WTC11 (cell line): ENCODE measurements at regions not wholly inside any gene's neighbourhood (a gene's known extent, or its start where the extent isn't known, plus 50 kb on each side); places are given as distances from the start of the nearest gene placed in this dataset.

Experiments used
- ATAC-seq: fragments of 200-7000 bp; cut with Tn5 transposase; 2 replicates; pipeline ENCODE4 v1.10.0; 2021; ENCODE audit warnings: mild to moderate bottlenecking, moderate library complexity
- CTCF ChIA-PET: fragments of 300-600 bp; sonication (Branson Sonifier 250); formaldehyde crosslinking; loops from one replicate; lab custom pipeline; 2021; ENCODE audit warnings: antibody characterized with exemption; lab: Charles Lee
- POLR2A ChIA-PET: fragments of 350-600 bp; sonication (Branson Sonifier 250); formaldehyde crosslinking; loops from one replicate; lab custom pipeline; 2021; ENCODE audit warnings: antibody characterized with exemption; lab: Charles Lee
- DNase-seq: peaks from one replicate; pipeline ENCODE4 v3.0.0; 2021; ENCODE audit warnings: low spot score
- H3K27ac Mint-ChIP-seq: 2 replicates; pipeline ENCODE4 v1.8.0; 2021; ENCODE audit warnings: mixed read lengths
- H3K27me3 Mint-ChIP-seq: 2 replicates; pipeline ENCODE4 v1.8.0; 2021; ENCODE audit warnings: low read depth, mild to moderate bottlenecking, moderate library complexity, mixed read lengths
- H3K36me3 Mint-ChIP-seq: 2 replicates; pipeline ENCODE4 v1.8.0; 2021; ENCODE audit warnings: mixed read lengths
- H3K4me1 Mint-ChIP-seq: 2 replicates; pipeline ENCODE4 v1.8.0; 2022; ENCODE audit warnings: mixed read lengths
- H3K4me3 Mint-ChIP-seq: 2 replicates; pipeline ENCODE4 v1.8.0; 2021; ENCODE audit warnings: mild to moderate bottlenecking, moderate library complexity, mixed read lengths
- H3K9me3 Mint-ChIP-seq: 2 replicates; pipeline ENCODE4 v1.8.0; 2021; ENCODE audit warnings: mixed read lengths
- ATF2 ChIP-seq: sonication (generic); formaldehyde crosslinking; IDR thresholded peaks from 2 replicates; pipeline ENCODE4 v1.8.1; 2022; ENCODE audit warnings: low read depth, missing genetic modification reagents, borderline replicate concordance
- GTF2I ChIP-seq: fragments of 250-450 bp; sonication (Bioruptor Pico); conservative IDR thresholded peaks from 2 replicates; pipeline ENCODE4 v1.4.0; 2021; ENCODE audit warnings: mild to moderate bottlenecking
- JAZF1 ChIP-seq: fragments of 250-450 bp; sonication (Bioruptor Pico); IDR thresholded peaks from 2 replicates; pipeline ENCODE4 v1.9.0; 2021; ENCODE audit warnings: moderate library complexity, mild to moderate bottlenecking, inconsistent platforms
- MYBL2 ChIP-seq: sonication (generic); formaldehyde crosslinking; IDR thresholded peaks from 2 replicates; pipeline ENCODE4 v1.8.1; 2023; ENCODE audit warnings: mild to moderate bottlenecking, moderate library complexity, missing genetic modification reagents
- NFATC4 ChIP-seq: fragments of 250-450 bp; sonication (Bioruptor Pico); IDR thresholded peaks from 2 replicates; pipeline ENCODE4 v1.9.0; 2021; ENCODE audit warnings: mild to moderate bottlenecking
- OVOL2 ChIP-seq: fragments of 250-450 bp; sonication (Bioruptor Pico); IDR thresholded peaks from 2 replicates; pipeline ENCODE4 v1.9.0; 2021; ENCODE audit warnings: mild to moderate bottlenecking, borderline replicate concordance
- PRRX2 ChIP-seq: fragments of 250-450 bp; sonication (Bioruptor Pico); IDR thresholded peaks from 2 replicates; pipeline ENCODE4 v1.8.0; 2021; ENCODE audit warnings: mild to moderate bottlenecking
- RELA ChIP-seq: sonication (generic); formaldehyde crosslinking; IDR thresholded peaks from 2 replicates; pipeline ENCODE4 v1.8.1; 2022; ENCODE audit warnings: missing genetic modification reagents, mild to moderate bottlenecking, borderline replicate concordance
- RORB ChIP-seq: fragments of 250-450 bp; sonication (Bioruptor Pico); IDR thresholded peaks from 2 replicates; pipeline ENCODE4 v1.9.0; 2021; ENCODE audit warnings: mild to moderate bottlenecking
- TEAD1 ChIP-seq: sonication (generic); formaldehyde crosslinking; IDR thresholded peaks from 2 replicates; pipeline ENCODE4 v1.8.0; 2022; ENCODE audit warnings: mild to moderate bottlenecking, missing genetic modification reagents
- ZBTB21 ChIP-seq: sonication (generic); formaldehyde crosslinking; IDR thresholded peaks from 2 replicates; pipeline ENCODE4 v1.8.1; 2023; ENCODE audit warnings: mild to moderate bottlenecking, missing genetic modification reagents, borderline replicate concordance
- ZBTB43 ChIP-seq: sonication (generic); formaldehyde crosslinking; IDR thresholded peaks from 2 replicates; pipeline ENCODE4 v1.8.1; 2023; ENCODE audit warnings: mild to moderate bottlenecking, missing genetic modification reagents
- ZNF138 ChIP-seq: sonication (generic); formaldehyde crosslinking; conservative IDR thresholded peaks from 2 replicates; pipeline ENCODE4 v1.8.1; 2022; ENCODE audit warnings: mild to moderate bottlenecking, moderate library complexity, missing genetic modification reagents
- ZNF532 ChIP-seq: fragments of 250-450 bp; sonication (Bioruptor Pico); IDR thresholded peaks from 2 replicates; pipeline ENCODE4 v1.9.0; 2021; ENCODE audit warnings: mild to moderate bottlenecking, borderline replicate concordance
- TF ChIP-seq, protein P1 (sequence below): sonication (generic); formaldehyde crosslinking; IDR thresholded peaks from 2 replicates; pipeline ENCODE4 v1.8.1; 2022; ENCODE audit warnings: low read depth, mild to moderate bottlenecking, moderate library complexity, missing genetic modification reagents, borderline replicate concordance
- TF ChIP-seq, protein P2 (sequence below): fragments of 250-450 bp; sonication (Bioruptor Pico); IDR thresholded peaks from 2 replicates; pipeline ENCODE4 v2.1.2; 2022; ENCODE audit warnings: mild to moderate bottlenecking, moderate library complexity
- TF ChIP-seq, protein P3 (sequence below): sonication (generic); formaldehyde crosslinking; IDR thresholded peaks from 2 replicates; pipeline ENCODE4 v1.8.0; 2023; ENCODE audit warnings: missing genetic modification reagents, mild to moderate bottlenecking, borderline replicate concordance
- TF ChIP-seq, protein P4 (sequence below): fragments of 250-450 bp; sonication (Bioruptor Pico); IDR thresholded peaks from 2 replicates; pipeline ENCODE4 v1.9.0; 2021; ENCODE audit warnings: moderate library complexity, mild to moderate bottlenecking, inconsistent platforms, borderline replicate concordance
- TF ChIP-seq, protein P5 (sequence below): sonication (generic); formaldehyde crosslinking; IDR thresholded peaks from 2 replicates; pipeline ENCODE4 v1.8.1; 2023; ENCODE audit warnings: mild to moderate bottlenecking, missing genetic modification reagents, moderate library complexity

GRCh38 chr1:76690766-76691165 is 176.5 kb upstream of the ST6GALNAC5 start:
- no peak overlapping the region; the same call in 1 of the 2 replicates for H3K27ac Mint-ChIP-seq
- ATAC-seq (no peak), DNase-seq (no peak)
- ChIA-PET POLR2A (no interaction called here), CTCF (no interaction called here)
- no peak for TF ChIP-seq MYBL2 (CRISPR knock-in tag)
- no peak for TF ChIP-seq TEAD1 (CRISPR knock-in tag)
- no peak for TF ChIP-seq RELA (CRISPR knock-in tag)
- no peak for TF ChIP-seq NFATC4 (CRISPR knock-in tag)
- TF ChIP-seq, protein P1, sequence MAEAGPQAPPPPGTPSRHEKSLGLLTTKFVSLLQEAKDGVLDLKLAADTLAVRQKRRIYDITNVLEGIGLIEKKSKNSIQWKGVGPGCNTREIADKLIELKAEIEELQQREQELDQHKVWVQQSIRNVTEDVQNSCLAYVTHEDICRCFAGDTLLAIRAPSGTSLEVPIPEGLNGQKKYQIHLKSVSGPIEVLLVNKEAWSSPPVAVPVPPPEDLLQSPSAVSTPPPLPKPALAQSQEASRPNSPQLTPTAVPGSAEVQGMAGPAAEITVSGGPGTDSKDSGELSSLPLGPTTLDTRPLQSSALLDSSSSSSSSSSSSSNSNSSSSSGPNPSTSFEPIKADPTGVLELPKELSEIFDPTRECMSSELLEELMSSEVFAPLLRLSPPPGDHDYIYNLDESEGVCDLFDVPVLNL (CRISPR knock-in tag), result no peak
- TF ChIP-seq ZBTB21 (CRISPR knock-in tag), result no peak
- no peak for TF ChIP-seq OVOL2
- TF ChIP-seq, protein P2, sequence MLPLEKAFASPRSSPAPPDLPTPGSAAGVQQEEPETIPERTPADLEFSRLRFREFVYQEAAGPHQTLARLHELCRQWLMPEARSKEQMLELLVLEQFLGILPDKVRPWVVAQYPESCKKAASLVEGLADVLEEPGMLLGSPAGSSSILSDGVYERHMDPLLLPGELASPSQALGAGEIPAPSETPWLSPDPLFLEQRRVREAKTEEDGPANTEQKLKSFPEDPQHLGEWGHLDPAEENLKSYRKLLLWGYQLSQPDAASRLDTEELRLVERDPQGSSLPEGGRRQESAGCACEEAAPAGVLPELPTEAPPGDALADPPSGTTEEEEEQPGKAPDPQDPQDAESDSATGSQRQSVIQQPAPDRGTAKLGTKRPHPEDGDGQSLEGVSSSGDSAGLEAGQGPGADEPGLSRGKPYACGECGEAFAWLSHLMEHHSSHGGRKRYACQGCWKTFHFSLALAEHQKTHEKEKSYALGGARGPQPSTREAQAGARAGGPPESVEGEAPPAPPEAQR (CRISPR knock-in tag), result no peak
- TF ChIP-seq ZNF138 (CRISPR knock-in tag), result no peak
- TF ChIP-seq GTF2I (CRISPR knock-in tag), result no peak
- no peak for TF ChIP-seq ZBTB43 (CRISPR knock-in tag)
- TF ChIP-seq PRRX2 (CRISPR knock-in tag), result no peak
- TF ChIP-seq, protein P3, sequence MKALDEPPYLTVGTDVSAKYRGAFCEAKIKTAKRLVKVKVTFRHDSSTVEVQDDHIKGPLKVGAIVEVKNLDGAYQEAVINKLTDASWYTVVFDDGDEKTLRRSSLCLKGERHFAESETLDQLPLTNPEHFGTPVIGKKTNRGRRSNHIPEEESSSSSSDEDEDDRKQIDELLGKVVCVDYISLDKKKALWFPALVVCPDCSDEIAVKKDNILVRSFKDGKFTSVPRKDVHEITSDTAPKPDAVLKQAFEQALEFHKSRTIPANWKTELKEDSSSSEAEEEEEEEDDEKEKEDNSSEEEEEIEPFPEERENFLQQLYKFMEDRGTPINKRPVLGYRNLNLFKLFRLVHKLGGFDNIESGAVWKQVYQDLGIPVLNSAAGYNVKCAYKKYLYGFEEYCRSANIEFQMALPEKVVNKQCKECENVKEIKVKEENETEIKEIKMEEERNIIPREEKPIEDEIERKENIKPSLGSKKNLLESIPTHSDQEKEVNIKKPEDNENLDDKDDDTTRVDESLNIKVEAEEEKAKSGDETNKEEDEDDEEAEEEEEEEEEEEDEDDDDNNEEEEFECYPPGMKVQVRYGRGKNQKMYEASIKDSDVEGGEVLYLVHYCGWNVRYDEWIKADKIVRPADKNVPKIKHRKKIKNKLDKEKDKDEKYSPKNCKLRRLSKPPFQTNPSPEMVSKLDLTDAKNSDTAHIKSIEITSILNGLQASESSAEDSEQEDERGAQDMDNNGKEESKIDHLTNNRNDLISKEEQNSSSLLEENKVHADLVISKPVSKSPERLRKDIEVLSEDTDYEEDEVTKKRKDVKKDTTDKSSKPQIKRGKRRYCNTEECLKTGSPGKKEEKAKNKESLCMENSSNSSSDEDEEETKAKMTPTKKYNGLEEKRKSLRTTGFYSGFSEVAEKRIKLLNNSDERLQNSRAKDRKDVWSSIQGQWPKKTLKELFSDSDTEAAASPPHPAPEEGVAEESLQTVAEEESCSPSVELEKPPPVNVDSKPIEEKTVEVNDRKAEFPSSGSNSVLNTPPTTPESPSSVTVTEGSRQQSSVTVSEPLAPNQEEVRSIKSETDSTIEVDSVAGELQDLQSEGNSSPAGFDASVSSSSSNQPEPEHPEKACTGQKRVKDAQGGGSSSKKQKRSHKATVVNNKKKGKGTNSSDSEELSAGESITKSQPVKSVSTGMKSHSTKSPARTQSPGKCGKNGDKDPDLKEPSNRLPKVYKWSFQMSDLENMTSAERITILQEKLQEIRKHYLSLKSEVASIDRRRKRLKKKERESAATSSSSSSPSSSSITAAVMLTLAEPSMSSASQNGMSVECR, result no peak
- TF ChIP-seq JAZF1 (CRISPR knock-in tag), result no peak
- TF ChIP-seq, protein P4, sequence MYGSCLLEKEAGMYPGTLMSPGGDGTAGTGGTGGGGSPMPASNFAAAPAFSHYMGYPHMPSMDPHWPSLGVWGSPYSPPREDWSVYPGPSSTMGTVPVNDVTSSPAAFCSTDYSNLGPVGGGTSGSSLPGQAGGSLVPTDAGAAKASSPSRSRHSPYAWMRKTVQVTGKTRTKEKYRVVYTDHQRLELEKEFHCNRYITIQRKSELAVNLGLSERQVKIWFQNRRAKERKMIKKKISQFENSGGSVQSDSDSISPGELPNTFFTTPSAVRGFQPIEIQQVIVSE (CRISPR knock-in tag), result no peak
- TF ChIP-seq ZNF532 (CRISPR knock-in tag), result no peak
- TF ChIP-seq ATF2 (CRISPR knock-in tag), result no peak
- TF ChIP-seq, protein P5, sequence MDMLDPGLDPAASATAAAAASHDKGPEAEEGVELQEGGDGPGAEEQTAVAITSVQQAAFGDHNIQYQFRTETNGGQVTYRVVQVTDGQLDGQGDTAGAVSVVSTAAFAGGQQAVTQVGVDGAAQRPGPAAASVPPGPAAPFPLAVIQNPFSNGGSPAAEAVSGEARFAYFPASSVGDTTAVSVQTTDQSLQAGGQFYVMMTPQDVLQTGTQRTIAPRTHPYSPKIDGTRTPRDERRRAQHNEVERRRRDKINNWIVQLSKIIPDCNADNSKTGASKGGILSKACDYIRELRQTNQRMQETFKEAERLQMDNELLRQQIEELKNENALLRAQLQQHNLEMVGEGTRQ (CRISPR knock-in tag), result no peak
- TF ChIP-seq RORB (CRISPR knock-in tag), result no peak
- H3K36me3 Mint-ChIP-seq, result peaks cover 13% of the 10 kb centered on the region
- no peak overlapping the region for H3K4me3 Mint-ChIP-seq
- H3K4me1 Mint-ChIP-seq, result no peaks in the 10 kb centered on the region
- H3K27me3 Mint-ChIP-seq, result no peaks in the 10 kb centered on the region
- H3K9me3 Mint-ChIP-seq, result peaks cover 21% of the 10 kb centered on the region
